ENCODE measurements at regions not wholly inside any gene's neighbourhood (a gene's known extent, or its start where the extent isn't known, plus 50 kb on each side); places are given as distances from the start of the nearest gene placed in this dataset.

- H3K27me3 ChIP-seq (ENCODE audit: insufficient read depth, low read length), result no peaks in the 10 kb centered on the region
- peaks cover 14% of the 10 kb centered on the region for H3K4me1 ChIP-seq (ENCODE audit: insufficient read depth, low read length)
- H3K27ac ChIP-seq (ENCODE audit: low read depth, low read length), result no peak overlapping the region
- Mint-ChIP-seq H3K4me3 (ENCODE audit: unreplicated experiment) (no peak overlapping the region), H3K27ac (ENCODE audit: unreplicated experiment) (no peak overlapping the region), H3K4me1 (ENCODE audit: low read depth, unreplicated experiment) (peaks cover 13% of the 10 kb centered on the region), H3K36me3 (ENCODE audit: low read depth, unreplicated experiment) (no peaks in the 10 kb centered on the region), H3K9me3 (ENCODE audit: unreplicated experiment) (peaks cover 1% of the 10 kb centered on the region), H3K27me3 (ENCODE audit: low read depth, unreplicated experiment) (no peaks in the 10 kb centered on the region)
- no peaks in the 10 kb centered on the region for H4K20me1 ChIP-seq (ENCODE audit: insufficient read depth, low read length)
- H3K4me3 ChIP-seq (ENCODE audit: insufficient read depth, low read depth, low read length), result no peak overlapping the region
- H2AFZ ChIP-seq (ENCODE audit: low read depth, low read length), result no peak overlapping the region
- H3K36me3 ChIP-seq (ENCODE audit: insufficient read depth, low read length), result no peaks in the 10 kb centered on the region
- H3K79me2 ChIP-seq (ENCODE audit: insufficient read depth, low read length), result no peaks in the 10 kb centered on the region
- H3K9ac ChIP-seq (ENCODE audit: low read length), result no peak overlapping the region
- H3K9me3 ChIP-seq (ENCODE audit: insufficient read depth, low read depth, low read length), result no peaks in the 10 kb centered on the region
- H3K4me2 ChIP-seq (ENCODE audit: low read length), result no peak overlapping the region
- DNase-seq (ENCODE audit: low read depth) (no peak), FAIRE-seq (no peak)
- no peak for TF ChIP-seq CTCF (IDR thresholded peaks at IDR 0.05; ENCODE audit: insufficient read depth, low read depth, low read length)
- TF ChIP-seq EZH2 (IDR thresholded peaks at IDR 0.05; ENCODE audit: insufficient read depth, low read length), result no peak
Measured at GRCh38 chr11:103585401-103585800, 451.0 kb upstream of the DDI1 start.

GRCh38 chr11:103585911-103586310, 450.5 kb upstream of the DDI1 start:
- Mint-ChIP-seq H3K36me3 (ENCODE audit: low read depth, unreplicated experiment) (no peaks in the 10 kb centered on the region), H3K27ac (ENCODE audit: unreplicated experiment) (no peak overlapping the region), H3K27me3 (ENCODE audit: low read depth, unreplicated experiment) (no peaks in the 10 kb centered on the region), H3K9me3 (ENCODE audit: unreplicated experiment) (peaks cover 1% of the 10 kb centered on the region), H3K4me1 (ENCODE audit: low read depth, unreplicated experiment) (peaks cover 13% of the 10 kb centered on the region), H3K4me3 (ENCODE audit: unreplicated experiment) (no peak overlapping the region)
- H3K9me3 ChIP-seq (ENCODE audit: insufficient read depth, low read depth, low read length), result no peaks in the 10 kb centered on the region
- no peak overlapping the region for H3K4me2 ChIP-seq (ENCODE audit: low read length)
- no peaks in the 10 kb centered on the region for H3K36me3 ChIP-seq (ENCODE audit: insufficient read depth, low read length)
- FAIRE-seq, result no peak
- H3K79me2 ChIP-seq (ENCODE audit: insufficient read depth, low read length), result no peaks in the 10 kb centered on the region
- no peak overlapping the region for H3K4me3 ChIP-seq (ENCODE audit: insufficient read depth, low read depth, low read length)
- H4K20me1 ChIP-seq (ENCODE audit: insufficient read depth, low read length), result no peaks in the 10 kb centered on the region
- no peaks in the 10 kb centered on the region for H3K27me3 ChIP-seq (ENCODE audit: insufficient read depth, low read length)
- no peak for DNase-seq (ENCODE audit: low read depth)
- no peak overlapping the region for H3K9ac ChIP-seq (ENCODE audit: low read length)
- TF ChIP-seq CTCF (IDR thresholded peaks at IDR 0.05; ENCODE audit: insufficient read depth, low read depth, low read length) (no peak), EZH2 (IDR thresholded peaks at IDR 0.05; ENCODE audit: insufficient read depth, low read length) (no peak)
- H3K27ac ChIP-seq (ENCODE audit: low read depth, low read length), result no peak overlapping the region
- H2AFZ ChIP-seq (ENCODE audit: low read depth, low read length), result no peak overlapping the region
- H3K4me1 ChIP-seq (ENCODE audit: insufficient read depth, low read length), result peaks cover 14% of the 10 kb centered on the region

GRCh38 chr11:103586756-103587155, 449.7 kb upstream of the DDI1 start:
- Mint-ChIP-seq H3K4me1 (ENCODE audit: low read depth, unreplicated experiment) (peaks cover 14% of the 10 kb centered on the region), H3K27me3 (ENCODE audit: low read depth, unreplicated experiment) (no peaks in the 10 kb centered on the region), H3K4me3 (ENCODE audit: unreplicated experiment) (no peak overlapping the region), H3K9me3 (ENCODE audit: unreplicated experiment) (peaks cover 1% of the 10 kb centered on the region), H3K27ac (ENCODE audit: unreplicated experiment) (no peak overlapping the region), H3K36me3 (ENCODE audit: low read depth, unreplicated experiment) (no peaks in the 10 kb centered on the region)
- H3K9ac ChIP-seq (ENCODE audit: low read length), result no peak overlapping the region
- no peak overlapping the region for H3K27ac ChIP-seq (ENCODE audit: low read depth, low read length)
- H3K4me2 ChIP-seq (ENCODE audit: low read length), result peak overlapping the region; percentile 23
- DNase-seq (ENCODE audit: low read depth) (peak; percentile 57), FAIRE-seq (peak; percentile 65)
- H3K27me3 ChIP-seq (ENCODE audit: insufficient read depth, low read length), result no peaks in the 10 kb centered on the region
- H3K9me3 ChIP-seq (ENCODE audit: insufficient read depth, low read depth, low read length), result no peaks in the 10 kb centered on the region
- H3K36me3 ChIP-seq (ENCODE audit: insufficient read depth, low read length), result no peaks in the 10 kb centered on the region
- H3K4me3 ChIP-seq (ENCODE audit: insufficient read depth, low read depth, low read length), result no peak overlapping the region
- no peaks in the 10 kb centered on the region for H3K79me2 ChIP-seq (ENCODE audit: insufficient read depth, low read length)
- H3K4me1 ChIP-seq (ENCODE audit: insufficient read depth, low read length), result peaks cover 14% of the 10 kb centered on the region
- no peak for TF ChIP-seq CTCF (IDR thresholded peaks at IDR 0.05; ENCODE audit: insufficient read depth, low read depth, low read length)
- no peak for TF ChIP-seq EZH2 (IDR thresholded peaks at IDR 0.05; ENCODE audit: insufficient read depth, low read length)
- no peak overlapping the region for H2AFZ ChIP-seq (ENCODE audit: low read depth, low read length)
- H4K20me1 ChIP-seq (ENCODE audit: insufficient read depth, low read length), result no peaks in the 10 kb centered on the region
